ENCODE measurements at regions not wholly inside any gene's neighbourhood (a gene's known extent, or its start where the extent isn't known, plus 50 kb on each side); places are given as distances from the start of the nearest gene placed in this dataset.

DNA sequence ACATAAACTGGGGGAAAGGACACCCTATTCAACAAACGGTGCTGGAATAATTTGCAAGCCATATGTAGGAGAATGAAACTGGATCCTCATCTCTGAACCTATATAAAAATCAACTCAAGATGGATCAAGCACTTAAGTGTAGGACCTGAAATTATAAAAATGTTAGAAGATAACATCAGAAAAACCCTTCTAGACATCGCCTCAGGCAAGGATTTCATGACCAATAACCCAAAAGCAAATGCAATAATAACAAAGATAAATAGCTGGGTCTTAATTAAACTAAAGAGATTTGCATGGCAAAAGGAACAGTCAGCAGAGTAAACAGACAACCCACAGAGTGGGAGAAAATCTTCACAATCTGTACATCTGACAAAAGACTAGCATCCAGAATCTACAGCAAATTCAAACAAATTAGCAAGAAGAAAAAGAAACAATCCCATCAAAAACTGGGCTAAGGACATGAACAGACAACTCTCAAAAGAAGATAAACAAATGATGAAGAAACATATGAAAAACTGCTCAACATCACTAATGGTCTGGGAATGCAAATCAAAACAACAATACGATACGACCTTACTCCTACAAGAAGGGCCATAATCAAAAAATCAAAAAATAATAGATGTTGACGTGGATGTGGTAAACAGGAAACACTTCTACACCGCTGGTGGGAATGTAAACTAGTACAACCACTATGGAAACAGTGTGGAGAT lies 408.7 kb downstream of the CNTN6 start:
- intact Hi-C loops (cut with DNase I; ENCODE audit: low total_unique reads), result no loop called here

DNA sequence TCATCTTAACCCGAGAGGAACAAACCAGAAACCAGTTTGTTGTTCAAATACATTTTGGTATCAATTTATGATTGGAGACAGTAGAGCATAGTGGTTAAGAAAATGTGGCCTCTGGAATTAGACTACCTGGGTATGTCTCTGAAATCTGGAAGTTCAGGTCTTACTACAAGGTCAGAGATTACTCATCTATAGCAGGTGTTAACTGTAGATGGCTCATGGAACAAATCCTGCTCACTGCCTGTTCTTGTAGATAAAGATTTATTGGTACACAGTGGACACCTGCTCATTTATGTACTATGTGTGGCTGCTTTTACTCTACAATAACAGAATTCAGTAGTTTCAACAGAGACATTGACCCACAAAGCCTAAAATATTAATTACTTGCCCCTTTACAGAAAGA lies 413.3 kb downstream of the CNTN6 start:
- intact Hi-C loops (cut with DNase I; ENCODE audit: low total_unique reads), result no loop called here
- Histone ChIP-seq H3K4me1 (no peaks in the 10 kb centered on the region), H3K36me3 (ENCODE audit: low read depth, missing control alignments) (no peaks in the 10 kb centered on the region), H3K9me3 (no peaks in the 10 kb centered on the region), H3K4me3 (no peak overlapping the region), H3K27ac (no peak overlapping the region), H3K27me3 (no peaks in the 10 kb centered on the region)
- no peak for TF ChIP-seq POLR2A (IDR thresholded peaks at IDR 0.05)
- TF ChIP-seq, protein P1, sequence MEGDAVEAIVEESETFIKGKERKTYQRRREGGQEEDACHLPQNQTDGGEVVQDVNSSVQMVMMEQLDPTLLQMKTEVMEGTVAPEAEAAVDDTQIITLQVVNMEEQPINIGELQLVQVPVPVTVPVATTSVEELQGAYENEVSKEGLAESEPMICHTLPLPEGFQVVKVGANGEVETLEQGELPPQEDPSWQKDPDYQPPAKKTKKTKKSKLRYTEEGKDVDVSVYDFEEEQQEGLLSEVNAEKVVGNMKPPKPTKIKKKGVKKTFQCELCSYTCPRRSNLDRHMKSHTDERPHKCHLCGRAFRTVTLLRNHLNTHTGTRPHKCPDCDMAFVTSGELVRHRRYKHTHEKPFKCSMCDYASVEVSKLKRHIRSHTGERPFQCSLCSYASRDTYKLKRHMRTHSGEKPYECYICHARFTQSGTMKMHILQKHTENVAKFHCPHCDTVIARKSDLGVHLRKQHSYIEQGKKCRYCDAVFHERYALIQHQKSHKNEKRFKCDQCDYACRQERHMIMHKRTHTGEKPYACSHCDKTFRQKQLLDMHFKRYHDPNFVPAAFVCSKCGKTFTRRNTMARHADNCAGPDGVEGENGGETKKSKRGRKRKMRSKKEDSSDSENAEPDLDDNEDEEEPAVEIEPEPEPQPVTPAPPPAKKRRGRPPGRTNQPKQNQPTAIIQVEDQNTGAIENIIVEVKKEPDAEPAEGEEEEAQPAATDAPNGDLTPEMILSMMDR (IDR thresholded peaks at IDR 0.05), result no peak
- no peak for DNase-seq
- WGBS, 2 donors, result 80 to 82% methylated on average over 1 of the region's 1 CpG

More for the DNA sequence above, 408.7 kb downstream of the CNTN6 start:
- Histone ChIP-seq H3K36me3 (ENCODE audit: low read depth, missing control alignments) (no peaks in the 10 kb centered on the region), H3K9me3 (no peaks in the 10 kb centered on the region), H3K4me1 (no peaks in the 10 kb centered on the region), H3K27ac (no peak overlapping the region), H3K4me3 (no peak overlapping the region), H3K27me3 (no peaks in the 10 kb centered on the region)
- DNase-seq, result no peak
- 82 to 83% methylated on average over 6 of the region's 6 CpGs for WGBS, 2 donors
- TF ChIP-seq POLR2A (IDR thresholded peaks at IDR 0.05), result no peak
- TF ChIP-seq, protein P1 (IDR thresholded peaks at IDR 0.05), result no peak

DNA sequence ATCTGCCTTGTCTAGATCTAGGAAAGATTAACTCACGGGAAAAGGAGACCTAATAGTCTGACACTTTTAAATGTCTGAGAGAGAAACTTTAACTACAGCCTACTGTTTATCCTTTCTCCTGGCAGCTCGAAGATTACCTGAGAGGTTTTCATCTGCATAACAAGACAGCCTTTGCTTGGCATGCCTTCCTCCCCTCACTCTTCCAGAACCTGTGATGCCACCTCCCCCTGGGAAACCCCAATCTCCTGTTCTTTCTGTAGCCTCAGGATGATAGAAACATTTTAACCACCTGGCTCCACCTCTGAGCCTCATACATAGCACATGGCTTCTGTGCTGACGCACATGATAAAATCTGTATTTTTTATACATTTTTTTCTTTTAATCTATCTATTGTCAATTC lies 420.8 kb downstream of the CNTN6 start:
- DNase-seq, result no peak
- TF ChIP-seq POLR2A (IDR thresholded peaks at IDR 0.05), result no peak
- TF ChIP-seq, protein P1 (IDR thresholded peaks at IDR 0.05), result no peak
- no peaks in the 10 kb centered on the region for H3K36me3 ChIP-seq (ENCODE audit: low read depth, missing control alignments)

DNA sequence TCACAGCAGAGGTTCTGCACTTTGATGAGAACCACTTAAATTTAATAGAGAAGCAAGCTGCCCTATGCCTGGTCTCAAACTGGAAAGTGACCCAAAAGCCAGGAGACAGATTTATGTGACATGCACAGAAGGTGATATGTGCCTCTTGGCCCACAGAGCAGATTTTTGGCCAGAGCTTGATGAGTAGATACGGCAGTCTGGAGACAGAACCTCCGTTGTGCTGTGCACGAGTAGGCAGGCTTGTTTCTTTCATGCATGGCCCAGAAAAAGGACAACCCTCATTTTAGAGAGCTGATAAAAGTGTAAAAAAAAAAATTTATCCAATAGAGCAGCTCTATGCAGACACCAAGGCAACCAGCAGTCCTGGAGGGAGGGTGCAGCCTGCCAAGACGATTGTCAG lies 423.1 kb downstream of the CNTN6 start:
- Histone ChIP-seq H3K36me3 (ENCODE audit: low read depth, missing control alignments) (no peaks in the 10 kb centered on the region), H3K27ac (no peak overlapping the region), H3K4me3 (no peak overlapping the region), H3K27me3 (no peaks in the 10 kb centered on the region), H3K4me1 (no peaks in the 10 kb centered on the region), H3K9me3 (no peaks in the 10 kb centered on the region)
- no peak for TF ChIP-seq POLR2A (IDR thresholded peaks at IDR 0.05)
- TF ChIP-seq, protein P1 (IDR thresholded peaks at IDR 0.05), result no peak
- intact Hi-C loops (cut with DNase I; ENCODE audit: low total_unique reads), result no loop called here
- 42 to 43% methylated on average over 4 of the region's 4 CpGs for WGBS, 2 donors
- no peak for DNase-seq

More for the DNA sequence above, 420.8 kb downstream of the CNTN6 start:
- intact Hi-C loops (cut with DNase I; ENCODE audit: low total_unique reads), result no loop called here
- WGBS, 2 donors, result 62 to 81% methylated on average over 3 of the region's 3 CpGs
- H3K9me3 ChIP-seq, result no peaks in the 10 kb centered on the region
- H3K4me3 ChIP-seq, result no peak overlapping the region
- H3K27ac ChIP-seq, result no peak overlapping the region
- no peaks in the 10 kb centered on the region for H3K4me1 ChIP-seq
- H3K27me3 ChIP-seq, result no peaks in the 10 kb centered on the region

DNA sequence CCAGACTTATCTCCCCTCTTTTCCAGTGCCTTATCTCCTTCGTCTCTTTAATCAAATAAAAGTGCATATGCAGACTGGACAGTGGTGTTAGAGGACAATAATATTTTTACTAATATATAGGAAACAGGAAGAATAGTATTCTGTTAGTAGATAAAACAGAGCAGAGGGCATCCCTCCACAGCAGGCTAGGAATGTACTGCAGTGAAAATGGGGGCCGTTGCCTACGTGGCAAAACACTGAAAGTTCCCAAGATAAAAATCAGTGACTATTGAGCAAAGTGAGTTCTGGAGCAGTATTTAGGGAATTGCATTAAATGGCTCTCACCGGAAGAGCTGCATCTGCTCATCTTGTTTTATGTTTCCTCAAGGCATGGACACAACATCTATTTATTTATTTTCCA lies 435.0 kb downstream of the CNTN6 start:
- 63 to 71% methylated on average over 4 of the region's 4 CpGs for WGBS, 2 donors
- Histone ChIP-seq H3K36me3 (ENCODE audit: low read depth, missing control alignments) (no peaks in the 10 kb centered on the region), H3K4me1 (no peaks in the 10 kb centered on the region), H3K4me3 (no peak overlapping the region), H3K27me3 (no peaks in the 10 kb centered on the region), H3K27ac (no peak overlapping the region), H3K9me3 (no peaks in the 10 kb centered on the region)
- intact Hi-C loops (cut with DNase I; ENCODE audit: low total_unique reads), result no loop called here
- TF ChIP-seq, protein P1 (IDR thresholded peaks at IDR 0.05), result no peak
- TF ChIP-seq POLR2A (IDR thresholded peaks at IDR 0.05), result no peak
- no peak for DNase-seq

Measured in testis (tissue), 2 donors.